Psoas muscle (tissue), 7 donors: ENCODE measurements at regions not wholly inside any gene's neighbourhood (a gene's known extent, or its start where the extent isn't known, plus 50 kb on each side); places are given as distances from the start of the nearest gene placed in this dataset.
"Not testable (repeated sequence)": the region's sequence is repeated elsewhere in the genome, so short reads cannot be mapped to it uniquely, and the experiment has no call there.

Source experiments
- ATAC-seq, 4 donors: fragments of 200-7000 bp; cut with Tn5 transposase; one replicate each; pipeline ENCODE4 v1.9.1; 2020; ENCODE audit warnings: moderate library complexity in 3 of 4, mild to moderate bottlenecking in 2 of 4
- DNase-seq, 2 donors: peaks; one replicate each; pipeline ENCODE4 v3.0.0-alpha.2; 2020
- H3K27ac ChIP-seq: fragments of 200-600 bp; one replicate; pipeline ENCODE4 v1.8.0; 2022
- H3K27me3 ChIP-seq, 3 donors: fragments of 200-600 bp in 1 of 3; one replicate each; pipeline versions ENCODE4 v1.6.1 to v1.8.0; 2013 to 2022; ENCODE audit warnings: low read length in 2 of 3, mild to moderate bottlenecking in 2 of 3, moderate library complexity in 1 of 3; ENCODE audit not compliant: insufficient read depth in 3 of 3
- H3K36me3 ChIP-seq, 2 donors: fragments of 200-600 bp in 1 of 2; one replicate each; pipeline versions ENCODE4 v1.6.1 to v1.8.0; 2013 to 2022; ENCODE audit warnings: low read depth in 1 of 2, mild to moderate bottlenecking in 1 of 2, moderate library complexity in 1 of 2; ENCODE audit not compliant: insufficient read depth in 1 of 2
- H3K4me1 ChIP-seq: fragments of 200-600 bp; one replicate; pipeline ENCODE4 v1.8.0; 2022
- H3K4me3 ChIP-seq: fragments of 200-600 bp; one replicate; pipeline ENCODE4 v1.8.0; 2022; ENCODE audit warnings: mild to moderate bottlenecking
- H3K9me3 ChIP-seq: fragments of 200-600 bp; one replicate; pipeline ENCODE4 v1.8.0; 2022
- CTCF ChIP-seq: fragments of 200-600 bp; IDR thresholded peaks from one replicate; pipeline ENCODE4 v1.8.0; 2022; ENCODE audit warnings: antibody characterized with exemption
- WGBS, 3 donors: extraction: QIAGEN DNeasy Blood & Tissue Kit; methylation state at CpG; one replicate each; pipeline versions ENCODE4 v1.1.6 to v1.1.7; 2013; 5-methylcytosine and 5-hydroxymethylcytosine counted together
- intact Hi-C, 2 donors: fragments of 100-400 bp; cut with DNase I; formaldehyde crosslinking; loops; one replicate each; pipeline versions ENCODE4 v1.11.0 to v1.14.2; 2022
- donor health status: healthy with polysubstance abuse.
- donor health status: DM: no; HTN: no; CAD: no; lungs with moderate emphysema.
- donor health status: Bipolar disorder and iron deficiency.
- donor health status: healthy.
- donor health status: DM: yes; HTN: yes; CAD: no.
- donor health status: DM: no; HTN: no; CAD: no.
- donor health status: DM: yes; HTN: yes; CAD: no.

- H3K27ac ChIP-seq, result no peak overlapping the region
- ATAC-seq, result no peak
- H3K36me3 ChIP-seq, result no peaks in the 10 kb centered on the region
- intact Hi-C loops, result no loop called here
- no peaks in the 10 kb centered on the region for H3K27me3 ChIP-seq
- H3K4me3 ChIP-seq, result no peak overlapping the region
- TF ChIP-seq CTCF, result no peak
- no peak for DNase-seq
- H3K4me1 ChIP-seq, result no peaks in the 10 kb centered on the region
- WGBS, 3 donors, result 67 to 76% (median 76%) methylated on average over 1 of the region's 1 CpG
- H3K9me3 ChIP-seq, result no peaks in the 10 kb centered on the region
These were observed 182.2 kb upstream of the TEX13C start for GRCh38 chrX:125137521-125137920.

- no peaks in the 10 kb centered on the region for H3K27me3 ChIP-seq
- intact Hi-C loops, result no loop called here
- ATAC-seq (no peak), DNase-seq (no peak)
- no peaks in the 10 kb centered on the region for H3K4me1 ChIP-seq
- H3K9me3 ChIP-seq, result no peaks in the 10 kb centered on the region
- H3K27ac ChIP-seq, result no peak overlapping the region
- TF ChIP-seq CTCF, result no peak
- 15 to 29% (median 20%) methylated on average over 2 of the region's 2 CpGs for WGBS, 3 donors
- H3K4me3 ChIP-seq, result no peak overlapping the region
- no peaks in the 10 kb centered on the region for H3K36me3 ChIP-seq
These were observed 169.4 kb upstream of the TEX13C start for GRCh38 chrX:125150231-125150630.

- no peaks in the 10 kb centered on the region for H3K9me3 ChIP-seq
- no peak overlapping the region for H3K27ac ChIP-seq
- no peak for DNase-seq
- TF ChIP-seq CTCF, result no peak
- H3K4me1 ChIP-seq, result no peaks in the 10 kb centered on the region
- H3K27me3 ChIP-seq, result no peaks in the 10 kb centered on the region
- ATAC-seq, result no peak
- 70 to 94% (median 89%) methylated on average over 3 of the region's 3 CpGs for WGBS, 3 donors
- no peaks in the 10 kb centered on the region for H3K36me3 ChIP-seq
- intact Hi-C loops, result no loop called here
- no peak overlapping the region for H3K4me3 ChIP-seq
These were observed 168.5 kb upstream of the TEX13C start for GRCh38 chrX:125151146-125151545.

GRCh38 chrX:125152011-125152410 lies 167.7 kb upstream of the TEX13C start:
- no peaks in the 10 kb centered on the region for H3K4me1 ChIP-seq
- H3K27me3 ChIP-seq, result no peaks in the 10 kb centered on the region
- ATAC-seq (no peak), DNase-seq (no peak)
- no peaks in the 10 kb centered on the region for H3K36me3 ChIP-seq
- no peak overlapping the region for H3K27ac ChIP-seq
- WGBS, 3 donors, result 77 to 92% (median 86%) methylated on average over 2 of the region's 2 CpGs
- H3K4me3 ChIP-seq, result no peak overlapping the region
- H3K9me3 ChIP-seq, result no peaks in the 10 kb centered on the region
- intact Hi-C loops, result no loop called here
- TF ChIP-seq CTCF, result no peak

GRCh38 chrX:125153621-125154020 lies 166.1 kb upstream of the TEX13C start:
- H3K27me3 ChIP-seq, result no peaks in the 10 kb centered on the region
- ATAC-seq (no peak), DNase-seq (no peak)
- WGBS, 3 donors, result 12 to 25% (median 15%) methylated on average over 2 of the region's 2 CpGs
- H3K4me3 ChIP-seq, result no peak overlapping the region
- H3K9me3 ChIP-seq, result no peaks in the 10 kb centered on the region
- no peak for TF ChIP-seq CTCF
- H3K27ac ChIP-seq, result no peak overlapping the region
- intact Hi-C loops, result no loop called here
- no peaks in the 10 kb centered on the region for H3K36me3 ChIP-seq
- H3K4me1 ChIP-seq, result no peaks in the 10 kb centered on the region

- intact Hi-C loops, H3K9me3 ChIP-seq, ATAC-seq, DNase-seq, H3K36me3 ChIP-seq, H3K27ac ChIP-seq, H3K4me1 ChIP-seq, H3K4me3 ChIP-seq, H3K27me3 ChIP-seq: not testable (repeated sequence)
- 83 to 92% (median 89%) methylated on average over 24 to 32 of the region's 32 CpGs for WGBS, 3 donors
These were observed 165.1 kb upstream of the TEX13C start for GRCh38 chrX:125154288-125155257.
